ENCODE measurements at regions not wholly inside any gene's neighbourhood (a gene's known extent, or its start where the extent isn't known, plus 50 kb on each side); places are given as distances from the start of the nearest gene placed in this dataset.

DNA sequence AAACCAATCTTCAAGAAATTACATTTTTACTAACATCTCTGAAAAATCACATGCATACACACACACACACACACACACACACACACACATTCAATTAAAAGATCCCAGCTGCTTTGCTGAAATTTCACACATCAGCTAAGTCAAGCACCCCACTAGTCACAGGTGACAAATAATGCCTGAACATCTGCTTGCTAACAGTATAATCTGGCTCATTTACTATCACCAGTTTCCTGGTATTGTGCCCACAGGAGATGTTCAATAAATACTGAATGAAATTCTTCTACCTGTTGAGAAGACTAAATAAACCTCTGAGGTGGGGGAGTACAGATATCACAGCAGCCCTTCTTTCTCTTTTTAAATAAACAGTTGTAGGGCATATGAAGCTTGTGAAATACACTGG, 994.0 kb downstream of the ARAP2 start:
- Histone ChIP-seq H3K4me1 (ENCODE audit: insufficient read depth, low read length) (no peaks in the 10 kb centered on the region), H2BK12ac (ENCODE audit: insufficient read length, low read depth, low read length) (no peak overlapping the region), H4K91ac (ENCODE audit: insufficient read length, low read depth, low read length) (no peak overlapping the region), H3K4ac (ENCODE audit: low read depth, low read length) (no peak overlapping the region), H3K23me2 (ENCODE audit: insufficient read length, low read depth, low read length, poor library complexity, severe bottlenecking) (no peaks in the 10 kb centered on the region), H3K18ac (ENCODE audit: insufficient read length, low read depth, low read length) (no peak overlapping the region), H2BK15ac (ENCODE audit: low read depth, low read length) (no peak overlapping the region), H2BK120ac (ENCODE audit: low read depth, low read length, poor library complexity, severe bottlenecking) (no peak overlapping the region), H2BK20ac (ENCODE audit: low read depth, low read length, poor library complexity, severe bottlenecking) (no peak overlapping the region), H3K56ac (ENCODE audit: insufficient read length, low read depth, low read length) (no peak overlapping the region), H3K9me3 (ENCODE audit: control insufficient read depth, low read depth, low read length) (no peaks in the 10 kb centered on the region), H2AFZ (ENCODE audit: low read length) (no peak overlapping the region), H3K23ac (ENCODE audit: insufficient read length, low read depth, low read length) (no peak overlapping the region), H3K27ac (ENCODE audit: insufficient read length, low read depth, low read length) (no peak overlapping the region), H4K5ac (ENCODE audit: insufficient read length, low read depth, low read length) (no peak overlapping the region), H4K20me1 (ENCODE audit: control insufficient read depth, insufficient read depth, insufficient read length) (no peaks in the 10 kb centered on the region), H3T11ph (ENCODE audit: low read length) (no peak overlapping the region), H3K79me2 (ENCODE audit: insufficient read depth, low read length) (no peaks in the 10 kb centered on the region), H3K79me1 (ENCODE audit: insufficient read depth, low read depth, low read length, poor library complexity, severe bottlenecking) (no peaks in the 10 kb centered on the region), H4K8ac (replicated peaks; ENCODE audit: insufficient read length, low read depth, low read length) (no peak overlapping the region), H3K4me2 (ENCODE audit: insufficient read depth, insufficient read length, low read length) (no peak overlapping the region), H2AK5ac (ENCODE audit: insufficient read length, low read length) (no peak overlapping the region), H2BK5ac (ENCODE audit: insufficient read length, low read length) (no peak overlapping the region), H3K9ac (ENCODE audit: extremely low read depth, insufficient read length, low read length) (no peak overlapping the region), H3K27me3 (ENCODE audit: insufficient read depth, low read length) (no peaks in the 10 kb centered on the region), H3K14ac (ENCODE audit: insufficient read depth, low read length) (no peak overlapping the region)
- no peak overlapping the region for H3K4me3 Mint-ChIP-seq
- H3K4me1 Mint-ChIP-seq: peaks cover 13 to 22% of the 10 kb centered on the region in 2 experiments
- no peaks in the 10 kb centered on the region for H3K36me3 Mint-ChIP-seq (ENCODE audit: insufficient read depth in 1 of 3, low read depth in 3 of 3)
- no peak overlapping the region for H3K27ac Mint-ChIP-seq
- no peak for TF ChIP-seq CTCF (conservative IDR thresholded peaks at IDR 0.05)
- no peaks in the 10 kb centered on the region for H3K27me3 Mint-ChIP-seq (ENCODE audit: low read depth)
- no peaks in the 10 kb centered on the region; a peak in 1 of 5 replicates for H3K9me3 Mint-ChIP-seq
- DNase-seq: no peak

Data from H9 (cell line).